Stomach (tissue), 4 donors: ENCODE measurements at regions not wholly inside any gene's neighbourhood (a gene's known extent, or its start where the extent isn't known, plus 50 kb on each side); places are given as distances from the start of the nearest gene placed in this dataset.

Source experiments
- CTCF ChIP-seq, 7 experiments: fragments of 450-650 bp in 4 of 7; fragments of 200-600 bp in 3 of 7; sonication (generic) in 3 of 7; IDR thresholded peaks; one replicate each; pipeline ENCODE4 v1.5.1; 2016 to 2019; ENCODE audit warnings: antibody characterized with exemption in 7 of 7, control low read depth in 2 of 7, mild to moderate bottlenecking in 1 of 7
- EP300 ChIP-seq: sonication (generic); formaldehyde crosslinking; IDR thresholded peaks from one replicate; pipeline ENCODE4 v1.6.1; 2017; ENCODE audit warnings: antibody characterized with exemption
- POLR2A ChIP-seq, 4 donors: fragments of 450-650 bp; IDR thresholded peaks; one replicate each; pipeline ENCODE4 v1.6.1; 2016; ENCODE audit warnings: antibody characterized with exemption in 4 of 4, control low read depth in 2 of 4, mild to moderate bottlenecking in 1 of 4, moderate library complexity in 1 of 4
- POLR2AphosphoS5 ChIP-seq, 3 donors: sonication (generic); formaldehyde crosslinking; IDR thresholded peaks; one replicate each; pipeline ENCODE4 v1.6.1; 2016; ENCODE audit warnings: antibody characterized with exemption in 3 of 3

- TF ChIP-seq CTCF (IDR thresholded peaks at IDR 0.05) (no peak), POLR2AphosphoS5 (IDR thresholded peaks at IDR 0.05) (no peak), POLR2A (IDR thresholded peaks at IDR 0.05) (no peak), EP300 (no peak)
These were observed 203.4 kb downstream of the CCNG2 start for GRCh38 chr4:77360451-77360850.
